Fibroblast of the aortic adventitia (primary cell): ENCODE measurements at regions not wholly inside any gene's neighbourhood (a gene's known extent, or its start where the extent isn't known, plus 50 kb on each side); places are given as distances from the start of the nearest gene placed in this dataset.
"Not testable (repeated sequence)": the region's sequence is repeated elsewhere in the genome, so short reads cannot be mapped to it uniquely, and the experiment has no call there.

Source experiments
- DNase-seq: peaks from one replicate; pipeline ENCODE4 v3.0.0-alpha.2; 2010; ENCODE audit warnings: low read depth
- H3K4me3 ChIP-seq: 2 replicates; pipeline ENCODE4 v1.5.1; 2011; ENCODE audit warnings: low read depth, mild to moderate bottlenecking, control low read depth, low read length, moderate library complexity
- TF ChIP-seq, protein P1 (sequence below): IDR thresholded peaks from 2 replicates; pipeline ENCODE4 v1.5.1; 2011; ENCODE audit warnings: mild to moderate bottlenecking, low read length, control low read depth, inconsistent platforms; ENCODE audit not compliant: insufficient read depth

- no peak for DNase-seq
- no peak overlapping the region for H3K4me3 ChIP-seq
- TF ChIP-seq, protein P1, sequence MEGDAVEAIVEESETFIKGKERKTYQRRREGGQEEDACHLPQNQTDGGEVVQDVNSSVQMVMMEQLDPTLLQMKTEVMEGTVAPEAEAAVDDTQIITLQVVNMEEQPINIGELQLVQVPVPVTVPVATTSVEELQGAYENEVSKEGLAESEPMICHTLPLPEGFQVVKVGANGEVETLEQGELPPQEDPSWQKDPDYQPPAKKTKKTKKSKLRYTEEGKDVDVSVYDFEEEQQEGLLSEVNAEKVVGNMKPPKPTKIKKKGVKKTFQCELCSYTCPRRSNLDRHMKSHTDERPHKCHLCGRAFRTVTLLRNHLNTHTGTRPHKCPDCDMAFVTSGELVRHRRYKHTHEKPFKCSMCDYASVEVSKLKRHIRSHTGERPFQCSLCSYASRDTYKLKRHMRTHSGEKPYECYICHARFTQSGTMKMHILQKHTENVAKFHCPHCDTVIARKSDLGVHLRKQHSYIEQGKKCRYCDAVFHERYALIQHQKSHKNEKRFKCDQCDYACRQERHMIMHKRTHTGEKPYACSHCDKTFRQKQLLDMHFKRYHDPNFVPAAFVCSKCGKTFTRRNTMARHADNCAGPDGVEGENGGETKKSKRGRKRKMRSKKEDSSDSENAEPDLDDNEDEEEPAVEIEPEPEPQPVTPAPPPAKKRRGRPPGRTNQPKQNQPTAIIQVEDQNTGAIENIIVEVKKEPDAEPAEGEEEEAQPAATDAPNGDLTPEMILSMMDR: no peak
Measured at GRCh38 chr9:82764061-82764668, 298.8 kb downstream of the RASEF start.

DNA sequence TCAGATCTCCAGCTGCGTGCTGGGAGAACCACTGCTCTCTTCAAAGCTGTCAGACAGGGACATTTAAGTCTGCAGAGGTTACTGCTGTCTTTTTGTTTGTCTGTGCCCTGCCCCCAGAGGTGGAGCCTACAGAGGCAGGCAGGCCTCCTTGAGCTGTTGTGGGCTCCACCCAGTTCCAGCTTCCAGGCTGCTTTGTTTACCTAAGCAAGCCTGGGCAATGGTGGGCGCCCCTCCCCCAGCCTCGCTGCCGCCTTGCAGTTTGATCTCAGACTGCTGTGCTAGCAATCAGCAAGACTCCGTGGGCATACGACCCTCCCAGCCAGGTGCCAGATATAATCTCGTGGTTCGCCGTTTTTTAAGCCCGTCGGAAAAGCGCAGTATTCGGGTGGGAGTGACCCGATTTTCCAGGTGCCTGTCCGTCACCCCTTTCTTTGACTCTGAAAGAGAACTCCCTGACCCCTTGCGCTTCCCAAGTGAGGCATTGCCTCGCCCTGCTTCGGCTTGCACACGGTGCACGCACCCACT is 288.2 kb downstream of the RASEF start:
- not testable (repeated sequence) for H3K4me3 ChIP-seq, DNase-seq

- no peak overlapping the region for H3K4me3 ChIP-seq
- DNase-seq: no peak
- TF ChIP-seq, protein P1: no peak
Measured at GRCh38 chr9:82776508-82776907, 286.4 kb downstream of the RASEF start.

DNA sequence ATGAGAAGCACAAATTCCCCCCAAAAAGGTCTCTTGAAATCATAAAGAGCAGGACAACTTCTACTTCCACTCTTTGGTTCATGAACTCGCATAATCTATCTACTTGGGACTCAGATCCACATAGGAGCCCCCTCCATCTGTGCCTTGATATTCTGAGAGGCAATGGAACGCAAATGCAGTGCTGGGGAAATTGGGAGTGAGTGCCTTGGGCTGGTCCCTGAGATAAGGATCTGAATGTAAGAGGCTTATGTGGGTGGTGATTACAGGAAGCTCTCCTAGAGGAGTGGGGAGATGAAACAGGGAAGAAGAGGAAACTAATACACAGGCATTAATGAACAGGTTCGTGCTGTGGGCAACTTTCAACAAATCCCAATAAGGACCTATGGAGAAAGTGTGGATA is 285.6 kb downstream of the RASEF start:
- H3K4me3 ChIP-seq: no peak overlapping the region
- DNase-seq: no peak
- TF ChIP-seq, protein P1: no peak

DNA sequence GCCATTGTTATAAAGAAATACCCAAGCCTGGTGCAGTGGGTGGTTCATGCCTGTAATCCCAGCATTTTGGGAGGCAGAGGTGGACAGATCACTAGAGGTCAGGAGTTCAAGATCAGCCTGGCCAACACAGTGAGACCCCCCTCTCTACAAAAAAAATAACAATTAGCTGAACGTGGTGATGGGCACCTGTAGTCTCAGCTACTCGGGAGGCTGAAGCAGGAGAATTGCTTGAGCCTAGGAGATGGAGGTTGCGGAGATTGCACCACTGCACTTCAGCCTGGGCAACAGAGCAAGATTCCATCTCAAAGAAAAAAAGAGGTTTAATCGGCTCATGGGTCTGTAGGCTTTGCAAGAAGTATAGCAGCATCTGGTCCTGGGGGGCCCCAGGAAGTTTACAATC is 284.0 kb downstream of the RASEF start:
- H3K4me3 ChIP-seq, DNase-seq: not testable (repeated sequence)

- no peak overlapping the region for H3K4me3 ChIP-seq
- DNase-seq: no peak
Measured at GRCh38 chr9:82780017-82780416, 282.9 kb downstream of the RASEF start.

DNA sequence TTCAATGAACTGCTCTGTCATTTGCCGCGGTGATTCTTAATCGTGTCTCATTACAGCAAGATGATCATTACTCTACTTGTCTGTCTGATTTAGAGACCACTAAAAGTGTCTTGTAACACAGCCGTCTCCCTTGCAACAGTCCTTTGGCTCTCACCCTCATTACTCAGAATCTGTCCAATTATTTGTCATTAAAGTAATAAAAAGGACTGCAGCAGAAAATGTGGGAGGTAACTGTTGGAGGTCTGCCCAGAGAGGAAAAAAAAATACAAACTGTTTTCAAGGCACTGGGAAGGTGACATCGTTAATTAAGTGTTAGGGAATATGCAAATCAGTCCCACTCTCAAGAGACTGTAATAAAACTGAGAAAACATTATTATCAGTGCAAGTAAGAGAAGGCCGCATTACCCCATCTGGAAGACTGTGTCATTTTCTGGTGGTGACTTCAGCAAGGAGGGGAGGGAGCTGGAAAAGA is 281.0 kb downstream of the RASEF start:
- TF ChIP-seq, protein P1: no peak
- H3K4me3 ChIP-seq: no peak overlapping the region
- DNase-seq: no peak

More at GRCh38 chr9:82780017-82780416, 282.9 kb downstream of the RASEF start:
- TF ChIP-seq, protein P1: no peak

GRCh38 chr9:82783045-82783444 is 279.9 kb downstream of the RASEF start:
- no peak overlapping the region for H3K4me3 ChIP-seq
- TF ChIP-seq, protein P1: no peak
- DNase-seq: no peak
